NCI-H1436 (cell line): ENCODE measurements at regions not wholly inside any gene's neighbourhood (a gene's known extent, or its start where the extent isn't known, plus 50 kb on each side); places are given as distances from the start of the nearest gene placed in this dataset.

ENCODE experiments used
- DNase-seq: peaks from one replicate; lab custom pipeline; 2025; lab: John Stamatoyannopoulos, UW

GRCh38 chr17:69605571-69605970, 191.1 kb downstream of the MAP2K6 start:
- DNase-seq = no peak

DNA sequence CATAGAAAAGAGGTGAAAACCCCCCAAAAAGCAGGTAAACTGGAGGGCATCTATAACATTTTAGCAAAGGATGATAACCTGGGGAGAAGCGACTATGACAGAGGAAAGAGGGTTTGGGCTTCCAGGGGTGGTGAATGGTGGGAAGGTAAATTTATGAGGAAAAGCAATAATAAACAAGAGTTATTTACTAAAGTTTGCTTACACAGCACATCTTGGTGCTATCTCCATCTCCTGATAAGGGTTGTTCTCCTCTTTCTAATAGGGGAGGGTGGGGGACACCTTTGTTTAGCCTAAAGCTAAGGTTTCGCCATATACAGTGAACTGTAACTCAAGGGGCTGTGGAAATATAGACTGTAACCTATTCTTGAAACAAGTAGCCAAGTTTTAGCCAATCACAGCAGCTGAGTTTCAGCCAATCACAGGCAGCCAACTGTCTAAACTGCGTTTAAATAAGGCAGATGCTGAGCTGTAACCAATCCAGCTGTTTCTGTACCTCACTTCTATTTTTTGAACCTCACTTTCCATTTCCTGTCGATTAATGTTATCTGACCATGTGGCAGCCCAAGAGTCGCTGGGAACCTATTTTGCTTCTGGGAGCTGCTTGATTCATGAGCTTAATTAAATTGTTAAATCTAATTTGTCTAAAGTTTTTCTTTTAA, 191.8 kb downstream of the MAP2K6 start:
- no peak for DNase-seq

DNA sequence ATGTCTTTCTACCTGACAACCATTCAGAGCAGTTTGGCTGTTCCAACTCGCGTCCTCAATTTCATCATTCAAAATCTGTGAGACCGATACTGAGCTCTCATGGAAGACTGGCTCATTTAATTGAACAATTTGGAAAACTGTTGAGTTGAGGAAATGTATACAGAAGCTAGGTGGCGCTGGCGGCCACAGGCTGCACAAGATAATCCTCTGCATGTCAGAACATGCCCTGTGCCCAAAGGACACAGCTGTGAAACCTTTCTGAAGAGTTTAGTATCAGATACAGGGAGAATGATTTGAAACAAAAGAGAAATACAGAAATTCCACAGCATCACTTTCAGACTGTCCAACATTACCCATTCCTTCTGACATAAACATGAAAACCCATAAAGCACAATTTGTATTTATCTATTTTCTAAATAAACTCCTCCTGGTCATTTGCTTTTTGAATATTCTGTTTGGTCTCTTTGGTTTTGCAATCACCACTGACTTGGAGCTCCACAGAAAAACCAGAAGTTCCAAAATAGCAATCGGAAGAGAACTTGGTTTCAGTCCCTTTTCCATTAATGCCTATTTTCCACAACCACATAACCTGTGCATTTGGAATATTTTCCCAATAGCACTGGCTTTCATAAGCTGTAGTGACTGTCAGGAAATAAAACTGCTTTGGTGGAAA, 192.8 kb downstream of the MAP2K6 start:
- peak; percentile 64 for DNase-seq

- DNase-seq = no peak
These were observed 193.6 kb downstream of the MAP2K6 start for GRCh38 chr17:69608141-69608540.

GRCh38 chr17:69608808-69609472, 194.4 kb downstream of the MAP2K6 start:
- no peak for DNase-seq

- no peak for DNase-seq
These were observed 195.2 kb downstream of the MAP2K6 start for GRCh38 chr17:69609473-69610305.

GRCh38 chr17:69620363-69620762, 205.9 kb downstream of the MAP2K6 start:
- DNase-seq = no peak

- no peak for DNase-seq
These were observed 211.0 kb downstream of the MAP2K6 start for GRCh38 chr17:69625474-69625873.

DNA sequence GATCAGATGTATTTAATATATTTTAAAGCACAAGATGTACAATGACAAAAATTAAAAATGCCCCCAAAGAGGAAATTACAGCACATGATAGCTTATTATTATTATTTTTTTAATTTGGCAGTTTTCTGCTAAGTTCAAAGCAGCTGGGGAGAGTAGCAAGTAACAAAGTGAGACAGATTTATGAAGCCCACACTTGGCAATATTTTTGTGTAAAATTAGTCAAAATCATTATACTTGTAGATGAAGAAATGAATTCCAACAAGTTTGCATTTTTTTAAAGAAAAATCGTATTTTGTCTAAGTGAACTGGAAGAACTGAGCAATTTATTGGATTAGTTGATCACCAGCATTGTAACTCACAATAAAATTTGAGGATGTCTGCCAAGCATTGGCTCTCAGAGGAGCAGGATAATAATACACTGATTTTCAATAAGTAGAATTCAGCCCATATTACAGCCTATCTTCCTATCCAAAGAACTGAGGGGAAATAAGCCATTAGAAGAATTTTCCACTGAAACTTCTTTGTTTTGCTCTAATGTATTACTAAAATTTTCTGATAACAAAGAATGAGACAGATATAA, 215.6 kb downstream of the MAP2K6 start:
- DNase-seq = no peak

GRCh38 chr17:69634844-69635243, 220.3 kb downstream of the MAP2K6 start:
- DNase-seq = no peak

DNA sequence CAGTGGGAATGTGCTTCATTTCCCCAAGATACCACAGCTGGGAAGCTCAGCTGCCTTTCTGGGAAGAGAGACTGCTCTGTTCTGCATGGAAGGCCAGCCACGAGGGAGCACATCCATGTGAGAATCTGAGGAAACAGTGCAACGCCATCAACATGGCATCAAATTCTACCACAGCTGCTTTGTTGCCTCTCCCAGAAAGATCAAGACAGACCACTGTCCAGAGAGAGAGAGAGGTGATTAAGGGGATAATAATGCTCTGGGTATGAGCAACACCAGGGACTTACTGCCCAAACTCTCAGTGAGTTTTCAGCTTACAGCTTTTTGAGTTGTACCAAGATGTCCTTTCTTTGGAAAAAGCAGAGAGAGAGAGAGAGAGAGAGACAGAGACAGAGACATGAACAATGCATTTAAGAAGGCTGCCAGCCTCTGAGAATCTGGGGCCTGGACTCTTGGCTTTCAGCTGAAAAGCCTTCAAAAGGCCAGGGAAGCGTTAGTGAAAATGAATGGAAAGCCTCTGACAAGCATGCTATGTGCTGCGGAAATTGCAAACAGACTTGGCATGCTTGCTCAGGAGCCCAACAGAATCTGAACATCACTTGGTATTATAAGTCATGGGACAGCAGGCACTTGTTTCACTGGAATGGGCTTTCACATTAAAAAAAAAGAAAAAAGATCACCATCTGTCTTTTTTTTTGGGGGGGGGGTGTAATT, 223.1 kb downstream of the MAP2K6 start:
- no peak for DNase-seq

DNA sequence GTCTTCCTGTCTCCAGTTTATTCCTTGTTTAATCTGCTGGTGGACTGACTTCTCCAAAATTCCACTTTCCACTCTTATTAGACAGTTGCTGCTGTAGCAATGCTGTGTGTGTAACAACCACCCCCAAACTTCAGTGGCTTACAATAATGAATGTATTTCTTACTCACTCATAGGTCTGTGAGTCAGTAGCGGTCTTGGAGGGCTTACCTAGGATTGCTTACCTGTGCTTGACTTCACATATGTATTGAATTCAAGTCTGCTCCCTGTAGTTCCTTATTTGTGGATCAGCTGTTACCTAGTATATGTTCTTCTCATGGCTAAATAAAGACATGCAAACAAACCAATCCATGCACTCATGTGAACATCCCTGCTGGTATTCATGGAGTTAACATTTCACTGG, 224.6 kb downstream of the MAP2K6 start:
- DNase-seq = no peak

DNA sequence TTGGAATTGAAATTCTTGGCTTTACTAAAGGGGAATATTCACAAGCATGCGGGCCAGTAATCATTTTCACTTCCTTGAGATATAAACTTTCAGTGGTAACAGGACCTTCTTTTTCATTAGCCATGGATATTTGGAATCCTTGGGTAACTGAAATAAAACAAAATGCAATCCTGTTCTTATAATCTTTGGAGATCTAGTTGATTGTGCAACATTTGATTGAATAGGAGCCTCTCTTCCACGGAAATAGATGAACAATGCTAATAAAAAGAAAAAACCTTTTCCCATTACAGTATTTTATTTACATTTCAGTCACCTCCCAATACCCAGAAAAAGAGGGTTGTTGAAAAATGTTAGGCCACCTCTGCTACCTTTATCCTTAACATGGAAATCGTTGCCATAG, 225.6 kb downstream of the MAP2K6 start:
- DNase-seq = no peak

GRCh38 chr17:69643686-69644085, 229.2 kb downstream of the MAP2K6 start:
- no peak for DNase-seq

- DNase-seq = no peak
These were observed 232.2 kb downstream of the MAP2K6 start for GRCh38 chr17:69646729-69647128.

DNA sequence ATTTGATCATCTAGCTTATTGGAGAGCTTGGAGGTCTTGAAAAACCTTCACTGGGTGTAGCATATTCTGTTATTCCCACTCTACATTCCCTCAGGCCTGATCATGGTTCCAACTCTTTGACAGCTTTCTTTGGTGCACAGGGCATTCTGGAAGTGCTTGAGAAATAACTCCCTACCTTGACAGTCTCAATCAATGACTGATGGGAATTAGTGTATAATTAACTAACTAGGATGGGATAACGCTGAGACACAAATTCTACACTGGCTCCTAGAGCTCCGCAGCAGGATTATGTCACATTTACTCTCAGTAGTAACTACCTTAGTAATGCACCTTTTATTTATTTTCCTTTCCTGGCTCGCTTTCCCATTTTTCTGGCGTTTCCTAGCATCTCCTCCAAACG, 236.4 kb downstream of the MAP2K6 start:
- no peak for DNase-seq

DNA sequence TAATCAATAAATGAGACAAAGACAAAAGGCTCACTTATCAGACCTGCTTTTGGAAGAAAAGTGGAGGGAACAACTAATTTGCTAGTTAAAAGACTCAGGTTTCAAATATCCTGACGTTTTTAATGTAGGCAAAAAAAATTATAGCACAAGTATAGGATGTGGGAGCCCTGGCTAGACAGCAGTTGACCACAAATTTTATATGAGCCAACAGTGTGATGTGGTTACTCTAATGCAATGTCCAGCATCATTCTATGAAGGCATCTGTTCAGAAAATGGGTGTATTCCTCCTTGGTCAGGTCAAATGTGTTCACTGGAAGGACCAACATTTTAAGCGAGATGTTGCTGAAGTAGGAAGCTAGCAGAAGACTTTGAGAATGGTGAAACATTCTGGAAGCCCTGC, 237.4 kb downstream of the MAP2K6 start:
- DNase-seq = no peak

DNA sequence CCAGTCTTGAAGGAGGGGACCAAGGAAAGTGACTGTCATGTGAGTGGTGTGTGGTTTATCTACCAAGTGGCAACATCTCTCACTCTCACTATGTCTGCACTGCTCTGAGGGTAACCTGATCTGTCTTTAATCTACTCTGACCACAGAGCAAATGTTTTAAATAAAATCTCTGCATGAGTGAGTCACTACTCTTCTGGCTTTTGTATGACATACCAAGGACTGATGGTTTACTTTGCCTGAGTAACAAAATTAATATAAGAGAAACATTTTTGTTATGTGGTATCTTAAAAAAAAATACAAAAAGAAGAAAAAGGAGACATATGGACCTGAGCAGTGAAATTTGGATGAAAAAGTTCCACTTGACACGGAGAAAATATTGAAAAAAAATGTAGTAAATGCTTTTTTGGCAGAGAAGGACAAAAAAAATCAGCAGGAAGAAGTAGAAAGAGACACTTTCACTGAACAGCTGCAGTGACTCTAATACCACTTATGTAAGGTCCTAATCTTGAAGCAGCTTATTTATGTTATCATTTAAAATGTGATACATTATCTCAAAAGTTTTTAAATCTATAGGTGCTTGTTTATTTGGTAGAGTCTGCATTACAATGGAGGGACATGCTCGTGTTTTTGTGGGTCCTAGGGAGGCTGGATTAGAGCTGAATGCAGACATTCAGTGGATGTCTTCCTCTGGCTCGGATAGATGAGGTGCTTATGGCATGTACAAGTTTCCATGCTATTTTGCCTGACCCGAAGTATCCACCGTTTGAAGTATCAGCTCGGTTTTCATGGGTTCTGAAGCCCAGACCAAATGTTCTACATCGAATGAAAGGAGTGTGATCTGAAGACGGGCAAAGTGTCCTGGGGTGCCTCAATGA, 240.7 kb downstream of the MAP2K6 start:
- no peak for DNase-seq

DNA sequence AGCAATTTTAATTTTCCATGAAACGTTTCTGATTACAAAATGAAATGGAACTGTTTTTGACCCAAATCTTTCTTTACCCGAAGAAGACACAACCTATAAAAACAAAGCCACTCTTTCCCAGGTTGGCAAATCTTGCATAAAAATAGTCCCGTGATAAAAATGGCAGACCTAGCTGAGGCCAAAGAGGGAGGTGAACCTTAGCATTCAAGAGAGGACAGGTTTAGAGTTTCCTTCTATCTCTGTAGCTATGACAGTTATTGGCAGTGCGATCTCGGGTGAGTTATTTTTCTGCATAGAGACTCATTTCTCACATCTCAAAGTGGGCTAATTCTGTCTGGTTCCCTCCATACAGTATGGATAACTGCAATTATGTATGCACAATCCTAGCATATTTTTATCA, 241.4 kb downstream of the MAP2K6 start:
- DNase-seq = no peak

DNA sequence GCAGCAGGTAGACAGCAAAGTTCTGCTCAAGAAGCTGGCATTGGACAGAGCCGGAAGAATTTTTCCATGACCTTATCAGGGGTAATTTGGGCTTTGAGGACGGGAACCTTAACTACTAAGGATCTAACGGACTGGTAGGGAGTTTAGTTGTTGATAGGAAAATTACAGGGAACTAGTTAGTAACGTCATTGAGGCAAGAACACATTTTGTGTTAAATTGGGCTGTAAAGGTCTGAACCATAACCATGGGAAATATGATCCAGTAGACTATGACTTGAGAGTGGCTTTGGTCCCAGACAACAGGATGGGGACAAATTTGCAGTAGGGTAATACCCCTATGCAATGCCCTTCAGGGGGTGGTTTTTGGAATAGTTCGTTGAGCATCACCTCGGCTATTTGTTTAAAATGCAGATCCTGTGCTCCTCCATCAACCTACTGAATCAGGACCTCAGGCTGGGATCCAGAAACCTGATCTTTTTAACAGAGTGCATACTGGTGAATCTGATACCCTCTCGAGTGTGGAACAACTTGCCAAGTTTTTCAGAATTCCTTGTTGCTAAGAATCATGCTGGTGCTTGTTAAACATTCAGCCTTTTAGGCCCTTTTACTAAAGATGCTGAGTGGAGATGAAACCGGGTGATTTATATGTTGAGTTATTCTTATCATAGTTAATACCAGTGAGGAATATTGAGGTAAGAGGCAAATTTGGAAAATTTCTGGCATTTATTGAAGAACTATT, 255.1 kb downstream of the MAP2K6 start:
- DNase-seq = no peak
